GM19351 (cell line): ENCODE measurements at regions not wholly inside any gene's neighbourhood (a gene's known extent, or its start where the extent isn't known, plus 50 kb on each side); places are given as distances from the start of the nearest gene placed in this dataset.
"Not testable (repeated sequence)": the region's sequence is repeated elsewhere in the genome, so short reads cannot be mapped to it uniquely, and the experiment has no call there.

ENCODE experiments used
- ATAC-seq: cut with Tn5 transposase; IDR thresholded peaks from one replicate; pipeline ENCODE4 v1.9.1; 2021; ENCODE audit warnings: mild to moderate bottlenecking, moderate library complexity; ENCODE audit not compliant: unreplicated experiment

DNA sequence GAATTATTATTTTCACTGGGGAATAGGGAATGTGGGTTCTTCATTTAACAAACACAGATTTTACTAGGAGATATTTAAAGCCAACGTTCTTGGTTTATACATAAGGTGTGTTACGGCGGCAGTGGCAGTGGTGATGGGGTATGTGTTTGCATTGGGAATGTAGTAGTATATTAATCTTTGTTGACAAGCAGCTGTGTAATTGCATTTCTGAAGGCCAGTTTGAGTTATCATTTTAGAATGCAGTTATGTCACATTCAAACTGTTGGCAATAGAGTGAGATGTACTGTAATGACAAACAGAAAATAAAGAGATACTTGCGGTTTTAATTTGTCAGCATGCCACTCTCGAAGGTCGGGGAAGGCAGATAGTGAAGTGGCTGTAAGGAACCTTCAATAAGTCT, 628.6 kb upstream of the POM121L12 start:
- ATAC-seq, result no peak

DNA sequence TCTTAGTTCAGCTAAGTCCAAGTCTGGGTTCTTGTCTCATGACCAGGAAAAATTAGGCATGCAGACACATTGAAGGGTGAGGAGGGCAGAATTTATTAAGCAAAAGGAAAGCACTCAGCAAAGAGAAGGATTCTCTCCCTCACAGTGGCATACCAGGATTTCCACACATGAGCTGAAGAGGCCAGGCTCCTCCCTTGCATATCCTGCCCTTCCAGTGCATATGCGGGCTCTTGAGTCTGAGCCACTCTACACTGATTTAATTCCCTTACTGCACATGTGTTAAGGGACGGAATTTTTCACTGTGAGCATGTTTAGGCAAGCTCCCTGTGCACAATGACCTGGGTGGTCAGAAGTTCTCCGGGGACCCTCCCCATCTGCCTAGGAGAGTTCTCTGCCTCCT, 652.7 kb upstream of the POM121L12 start:
- ATAC-seq, result no peak

DNA sequence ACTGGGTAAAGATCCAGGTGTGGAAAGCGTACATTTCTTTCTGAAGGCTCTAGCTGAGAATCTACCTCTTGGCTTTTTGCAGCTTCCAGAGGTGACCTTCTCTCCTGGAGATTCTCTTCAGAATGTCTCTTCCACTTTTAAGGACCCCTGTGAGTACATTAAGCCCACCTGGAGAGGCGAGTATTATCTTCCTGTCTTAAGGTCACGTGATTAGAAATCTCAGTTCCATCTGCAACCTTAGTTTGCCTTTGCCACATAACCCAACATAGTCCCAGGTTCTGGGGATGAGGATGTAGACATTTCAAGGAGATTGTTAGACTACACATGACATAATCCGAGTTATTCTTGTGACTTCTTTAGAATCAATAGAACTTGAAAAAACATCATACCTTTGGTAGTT, 665.5 kb upstream of the POM121L12 start:
- no peak for ATAC-seq

DNA sequence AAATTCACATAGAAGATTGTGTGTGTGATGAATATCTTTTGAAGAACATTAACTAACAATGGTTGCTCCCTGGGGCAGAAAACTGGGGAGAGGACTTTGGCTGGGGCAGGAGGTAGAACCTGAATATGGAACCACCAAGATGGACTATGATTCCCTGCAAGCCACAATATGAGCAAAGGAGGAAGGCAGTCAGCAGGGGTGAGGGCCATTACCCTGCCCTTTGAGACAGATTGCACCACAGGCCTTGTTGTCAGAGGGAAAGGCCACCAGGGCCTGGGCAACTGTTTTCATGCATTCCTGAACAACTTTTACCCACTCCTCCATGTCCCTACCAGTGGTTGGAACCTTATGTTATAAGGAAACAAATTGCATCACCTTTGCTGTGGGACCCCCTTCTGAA, 670.1 kb upstream of the POM121L12 start:
- ATAC-seq, result no peak

DNA sequence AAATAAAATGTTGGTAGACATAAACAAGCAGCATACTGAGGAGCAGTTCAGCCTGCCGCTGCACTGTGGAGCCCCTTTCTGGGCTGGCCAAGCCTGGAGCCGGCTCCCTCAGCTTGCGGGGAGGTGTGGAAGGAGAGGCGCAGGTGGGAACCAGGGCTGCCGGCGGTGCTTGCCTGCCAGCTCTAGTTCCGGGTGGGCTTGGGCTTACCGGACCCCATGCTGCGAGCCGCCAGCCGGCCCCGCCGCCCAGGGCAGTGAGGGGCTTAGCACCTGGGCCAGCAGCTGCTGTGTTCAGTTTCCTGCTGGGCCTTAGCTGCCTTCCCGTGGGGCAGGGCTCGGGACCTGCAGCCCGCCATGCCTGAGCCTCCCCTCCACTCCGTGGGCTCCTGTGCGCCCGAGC, 672.9 kb upstream of the POM121L12 start:
- ATAC-seq, result no peak

DNA sequence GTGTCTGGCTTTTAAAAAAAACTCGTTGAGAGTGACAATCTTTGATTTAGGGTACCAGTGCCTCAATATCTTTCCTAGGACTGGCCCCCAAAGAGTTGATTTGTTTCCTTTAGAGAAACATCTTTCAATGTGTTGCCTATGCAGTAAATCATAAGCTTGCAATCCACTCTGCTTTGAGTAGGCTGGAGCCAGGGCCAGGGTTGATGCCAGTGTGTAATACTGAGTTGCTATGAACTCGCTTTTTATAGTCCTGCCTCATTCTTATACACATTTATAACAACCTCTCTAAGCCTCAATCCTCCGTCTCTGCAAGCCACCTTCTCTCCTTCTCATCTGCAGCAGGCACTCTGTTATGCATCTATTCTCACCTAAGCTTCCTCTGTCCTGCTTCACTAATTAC, 674.9 kb upstream of the POM121L12 start:
- ATAC-seq, result no peak

DNA sequence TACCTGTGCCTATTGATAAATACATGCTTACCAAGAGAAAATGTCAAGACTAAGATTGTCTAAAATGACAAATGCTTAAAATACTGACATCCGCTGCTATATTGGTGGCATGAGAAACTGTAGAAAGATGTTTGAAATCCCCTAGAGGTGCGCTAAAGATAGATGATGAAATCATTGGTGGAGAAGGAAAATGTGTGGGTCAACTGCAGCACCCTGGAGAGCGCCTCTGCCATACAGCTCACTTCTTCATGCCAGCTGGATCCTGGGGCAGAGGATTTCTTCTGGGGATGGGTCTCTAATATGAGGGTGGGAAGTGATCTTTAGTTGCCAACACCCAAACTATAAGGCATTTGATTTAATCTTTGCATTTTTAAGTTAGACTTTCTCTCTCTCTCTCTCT, 680.4 kb upstream of the POM121L12 start:
- no peak for ATAC-seq

DNA sequence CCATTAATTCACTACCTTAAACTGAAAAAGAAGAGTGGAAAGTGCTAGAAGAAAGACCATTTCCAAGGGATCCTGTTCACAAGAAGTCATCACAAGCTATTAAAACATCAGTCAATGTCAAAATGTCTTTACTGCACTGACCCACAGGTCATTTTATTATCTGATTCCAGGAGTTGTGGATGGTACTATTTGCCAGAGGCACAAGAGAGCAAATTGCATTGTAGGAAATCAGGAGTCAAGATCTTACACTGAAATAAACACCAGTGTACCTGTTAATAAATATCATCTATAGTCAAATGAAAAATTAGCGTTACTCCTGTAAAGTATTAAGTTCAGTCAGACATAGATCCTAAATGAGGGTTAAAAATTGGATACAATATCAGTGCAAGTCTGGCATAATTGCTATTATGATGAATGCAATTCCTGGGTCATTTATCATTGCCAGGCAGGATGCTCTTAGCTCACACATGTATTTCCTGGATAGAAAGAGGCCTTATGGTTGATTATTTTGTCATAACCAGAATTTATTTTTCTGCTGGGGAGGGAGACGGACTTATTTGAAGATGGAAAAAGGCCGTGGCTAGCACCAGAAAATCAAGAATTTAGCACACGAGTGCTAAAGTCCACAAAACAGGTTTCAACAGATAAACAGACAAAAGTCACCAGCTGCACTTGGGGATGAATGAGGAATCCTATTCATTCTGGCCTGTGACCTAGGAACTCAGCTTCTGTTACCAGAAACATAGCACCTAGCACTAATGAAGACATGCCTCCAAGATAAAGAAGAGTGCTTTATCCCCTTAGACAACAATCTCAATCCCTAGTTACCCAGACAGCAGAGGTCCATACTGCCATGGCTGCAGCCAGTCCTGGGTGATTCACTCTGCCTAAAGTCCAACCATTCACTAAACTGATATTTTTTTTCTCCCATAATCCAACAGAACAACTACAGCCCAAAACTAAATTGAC, 683.1 kb upstream of the POM121L12 start:
- no peak for ATAC-seq

DNA sequence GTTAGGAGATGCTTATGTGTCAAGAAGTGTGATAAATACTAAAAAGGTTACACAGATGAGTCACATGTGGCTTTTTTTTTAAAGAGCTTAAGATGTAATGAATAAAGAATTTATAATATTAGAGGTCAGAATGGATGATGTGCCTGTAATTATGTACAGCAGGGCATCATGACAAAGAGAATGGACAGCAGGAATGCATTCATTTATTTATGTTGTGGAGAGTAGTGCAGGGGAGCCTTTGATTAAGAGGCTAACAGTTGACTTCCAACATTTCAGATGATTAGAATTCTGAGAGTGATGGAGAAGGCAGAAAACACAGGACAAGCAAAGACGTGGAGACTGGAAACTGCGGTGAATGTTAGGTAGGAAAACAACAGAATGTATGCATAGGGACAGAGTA, 691.4 kb upstream of the POM121L12 start:
- no peak for ATAC-seq

DNA sequence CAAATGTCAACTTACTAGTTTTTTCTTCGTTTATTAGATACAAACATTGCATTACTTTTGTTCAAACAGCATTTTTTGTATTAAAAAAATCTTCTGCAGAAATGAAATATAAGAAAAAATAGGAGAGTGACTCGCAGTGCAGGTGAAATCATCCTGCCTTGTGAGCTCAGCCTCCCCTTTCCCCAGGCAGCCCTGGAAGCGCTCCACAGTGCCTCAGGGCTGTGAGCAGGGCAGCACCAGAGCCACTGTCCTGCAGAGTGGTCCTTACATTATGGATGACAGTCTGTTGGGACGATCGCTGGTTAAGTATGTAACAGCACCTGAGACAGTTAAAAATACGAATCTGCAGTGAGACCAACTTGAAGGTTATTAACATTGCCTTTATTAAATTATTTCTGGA, 695.4 kb upstream of the POM121L12 start:
- ATAC-seq, result no peak

DNA sequence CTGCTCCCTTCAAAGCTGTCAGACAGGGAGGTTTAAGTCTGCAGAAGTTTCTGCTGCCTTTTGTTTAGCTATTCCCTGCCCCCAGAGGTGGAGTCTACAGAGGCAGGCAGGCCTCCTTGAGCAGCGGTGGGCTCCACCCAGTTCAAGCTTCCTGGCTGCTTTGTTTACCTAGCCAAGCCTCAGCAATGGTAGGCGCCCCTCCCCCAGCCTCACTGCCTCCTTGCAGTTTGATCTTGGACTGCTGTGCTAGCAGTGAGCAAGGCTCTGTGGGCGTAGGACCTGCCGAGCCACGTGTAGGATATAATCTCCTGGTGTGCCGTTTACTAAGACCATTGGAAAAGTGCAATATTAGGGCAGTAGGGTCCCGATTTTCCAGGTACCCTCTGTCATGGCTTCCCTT, 707.1 kb upstream of the POM121L12 start:
- ATAC-seq, result not testable (repeated sequence)

DNA sequence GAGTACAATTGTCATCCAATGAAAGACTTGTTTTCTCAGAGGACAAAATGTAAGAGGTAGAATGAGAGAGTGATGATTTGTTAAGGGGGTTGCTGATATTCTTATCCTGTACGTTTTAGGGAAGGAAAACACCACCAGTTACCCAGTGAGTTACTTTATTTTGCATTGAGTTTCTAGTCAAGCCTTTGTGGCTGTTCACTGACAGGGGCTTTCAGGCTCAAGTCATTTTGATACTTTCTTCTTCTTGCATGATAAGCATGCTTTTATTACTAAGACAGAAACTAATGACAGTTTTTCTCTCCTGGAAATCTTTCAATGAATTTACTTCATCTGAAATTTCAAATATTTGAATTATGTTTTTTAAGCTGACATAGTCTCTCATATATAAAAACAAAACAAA, 710.2 kb upstream of the POM121L12 start:
- no peak for ATAC-seq

DNA sequence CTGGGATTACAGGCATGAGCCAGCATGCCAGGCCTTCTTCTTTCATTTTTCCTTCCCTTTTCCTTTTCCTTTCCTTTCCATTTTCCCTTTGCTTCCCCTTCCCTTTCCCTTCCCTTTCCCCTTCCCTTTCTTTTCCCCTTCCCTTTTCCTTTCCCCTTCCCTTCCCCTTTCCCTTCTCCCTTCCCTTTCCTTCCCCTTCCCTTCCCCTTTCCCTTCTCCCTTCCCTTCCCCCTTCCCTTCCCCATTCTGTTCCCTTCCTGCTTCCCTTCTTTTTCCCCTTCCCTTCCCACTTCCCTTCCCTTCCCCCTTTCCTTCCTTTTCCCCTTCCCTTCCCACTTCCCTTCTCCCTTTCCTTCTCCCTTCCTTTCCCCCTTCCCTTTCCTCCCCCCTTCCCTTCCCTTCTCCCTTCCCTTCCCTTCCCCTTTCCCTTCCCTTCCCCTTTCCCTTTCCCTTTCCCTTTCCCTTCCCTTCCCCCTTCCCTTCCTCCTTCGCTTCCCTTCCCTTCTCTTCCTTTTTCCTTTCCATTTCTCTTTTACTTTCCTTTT, 712.2 kb upstream of the POM121L12 start:
- no peak for ATAC-seq

DNA sequence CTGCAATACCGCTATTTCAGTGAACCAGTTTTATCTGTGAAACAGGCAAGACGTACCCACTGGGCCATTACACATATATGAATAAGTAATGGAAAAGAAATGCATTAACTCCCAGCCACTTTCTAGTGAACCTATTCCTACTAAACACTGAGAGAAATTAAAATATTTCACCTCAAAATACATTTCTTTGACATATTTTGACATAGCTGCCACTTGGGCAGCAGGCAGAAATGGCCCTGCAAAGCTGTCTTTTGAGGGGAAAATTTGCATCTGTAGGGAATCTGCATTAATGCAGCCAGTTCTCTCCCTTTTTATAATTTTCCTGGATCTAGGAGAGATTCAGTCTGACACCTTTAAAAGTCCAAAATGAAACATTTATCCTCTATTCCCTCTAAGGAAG, 714.8 kb upstream of the POM121L12 start:
- ATAC-seq, result no peak

DNA sequence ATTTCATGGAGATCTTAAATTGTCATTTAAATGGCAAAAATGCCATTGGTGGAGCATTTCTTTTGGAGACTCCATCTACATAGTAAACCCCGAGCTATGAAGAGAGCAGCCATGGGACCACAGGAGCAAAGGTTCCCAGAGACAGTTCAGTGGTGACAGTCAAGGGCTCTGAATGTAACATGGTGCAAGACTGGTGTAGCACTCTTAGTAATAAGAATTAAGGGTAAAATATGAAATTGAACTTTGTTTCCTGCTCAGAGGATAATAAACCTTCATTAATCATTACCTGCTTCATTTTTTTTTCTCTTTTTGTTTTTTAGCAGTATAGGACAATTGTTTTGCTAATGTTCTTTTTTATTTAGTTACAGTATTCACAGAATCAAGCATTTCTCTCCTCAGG, 717.5 kb upstream of the POM121L12 start:
- no peak for ATAC-seq

DNA sequence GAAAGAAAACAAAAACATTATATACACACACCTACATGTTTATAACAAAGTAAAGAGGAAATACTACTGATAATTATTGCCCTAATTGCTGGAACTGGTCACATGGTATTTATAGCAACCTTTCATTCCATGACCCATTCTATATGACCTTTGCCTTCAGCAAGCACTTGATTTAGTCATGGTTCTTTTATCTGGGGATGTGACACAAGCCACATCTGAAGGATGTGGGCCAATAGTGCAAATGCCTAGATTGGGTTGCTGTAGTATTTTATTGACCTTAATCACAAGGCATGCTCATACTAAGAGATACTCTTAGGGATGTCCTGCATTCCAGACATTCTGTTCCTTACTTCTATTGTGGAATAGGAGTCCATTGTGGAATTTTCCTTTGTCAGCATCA, 723.5 kb upstream of the POM121L12 start:
- no peak for ATAC-seq

DNA sequence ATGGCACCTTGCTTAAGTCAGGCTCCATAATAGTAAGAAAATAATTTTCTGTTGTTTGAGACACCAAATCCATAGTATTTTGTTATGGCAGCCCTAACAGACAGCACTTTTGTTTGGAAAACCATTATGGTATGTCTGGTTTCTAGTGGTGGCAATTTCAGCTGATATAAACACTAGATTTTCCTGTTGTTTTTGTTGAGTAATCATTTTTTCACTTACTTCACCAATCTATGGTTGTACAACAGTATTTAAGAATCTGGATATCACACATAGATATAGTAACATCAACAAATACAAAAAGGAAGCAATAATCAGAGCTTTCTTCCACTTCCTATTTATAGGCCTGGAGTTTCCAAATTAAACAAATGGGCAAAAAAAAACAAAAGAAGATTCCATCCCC, 725.8 kb upstream of the POM121L12 start:
- ATAC-seq, result no peak

DNA sequence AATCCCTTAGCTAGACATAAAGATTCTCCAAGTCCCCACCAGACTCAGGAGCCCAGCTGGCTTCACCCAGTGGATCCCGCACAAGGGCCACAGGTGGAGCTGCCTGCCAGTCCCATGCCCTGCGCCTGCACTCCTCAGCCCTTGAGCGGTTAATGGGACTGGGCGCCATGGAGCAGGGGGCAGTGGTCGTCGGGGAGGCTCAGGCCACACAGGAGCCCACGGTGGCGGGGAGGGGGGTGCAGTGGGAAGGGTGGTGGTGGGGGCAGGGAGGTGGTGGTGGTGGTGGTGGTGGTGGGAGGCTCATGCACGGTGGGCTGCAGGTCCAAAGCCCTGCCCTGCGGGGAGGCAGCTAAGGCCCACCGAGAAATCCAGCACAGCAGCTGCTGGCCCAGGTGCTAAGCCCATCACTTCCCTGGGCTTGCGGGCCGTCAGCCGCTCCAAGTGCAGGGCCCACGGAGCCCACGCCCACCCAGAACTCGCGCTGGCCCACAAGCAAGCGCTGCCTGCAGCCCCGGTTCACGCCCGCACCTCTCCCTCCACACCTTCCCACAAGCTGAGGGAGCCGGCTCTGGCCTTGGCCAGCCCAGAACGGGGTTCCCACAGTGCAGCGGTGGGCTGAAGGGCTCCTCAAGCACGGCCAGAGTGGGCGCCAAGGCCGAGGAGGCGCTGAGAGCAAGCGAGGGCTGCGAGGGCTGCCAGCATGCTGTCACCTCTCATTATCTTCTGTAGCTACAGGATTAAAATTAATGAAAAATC, 732.5 kb upstream of the POM121L12 start:
- no peak for ATAC-seq

DNA sequence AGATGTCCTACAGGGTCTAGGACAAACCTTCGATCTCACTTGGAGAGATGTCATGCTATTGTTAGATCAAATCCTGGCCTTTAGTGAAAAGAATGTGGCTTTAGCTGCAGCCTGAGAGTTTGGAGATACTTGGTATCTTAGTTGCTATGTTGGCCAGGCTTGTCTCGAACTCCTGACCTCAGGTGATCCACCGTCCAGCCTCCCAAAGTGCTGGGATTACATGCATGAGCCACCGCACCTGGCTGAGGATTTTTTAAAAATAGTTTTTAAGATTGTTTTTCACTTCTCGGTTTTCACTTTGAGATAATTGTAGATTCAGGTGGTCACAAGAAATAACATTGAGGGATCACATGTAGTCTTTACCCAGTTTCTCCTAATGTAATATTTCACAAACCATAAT, 738.3 kb upstream of the POM121L12 start:
- ATAC-seq, result no peak

DNA sequence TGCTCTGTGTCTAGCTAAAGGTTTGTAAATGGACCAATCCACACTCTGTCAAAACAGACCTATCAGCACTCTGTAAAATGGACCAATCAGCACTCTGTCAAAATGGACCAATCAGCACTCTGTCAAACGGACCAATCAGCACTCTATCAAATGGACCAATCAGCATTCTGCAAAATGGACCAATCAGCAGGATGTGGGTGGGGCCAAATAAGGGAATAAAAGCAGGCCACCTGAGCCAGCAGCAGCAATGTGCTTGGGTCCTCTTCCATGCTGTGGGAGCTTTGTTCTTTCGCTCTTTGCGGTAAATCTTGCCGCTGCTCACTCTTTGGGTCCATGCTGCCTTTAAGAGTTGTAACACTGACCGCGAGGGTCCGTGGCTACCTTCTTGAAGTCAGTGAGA, 740.5 kb upstream of the POM121L12 start:
- no peak for ATAC-seq

DNA sequence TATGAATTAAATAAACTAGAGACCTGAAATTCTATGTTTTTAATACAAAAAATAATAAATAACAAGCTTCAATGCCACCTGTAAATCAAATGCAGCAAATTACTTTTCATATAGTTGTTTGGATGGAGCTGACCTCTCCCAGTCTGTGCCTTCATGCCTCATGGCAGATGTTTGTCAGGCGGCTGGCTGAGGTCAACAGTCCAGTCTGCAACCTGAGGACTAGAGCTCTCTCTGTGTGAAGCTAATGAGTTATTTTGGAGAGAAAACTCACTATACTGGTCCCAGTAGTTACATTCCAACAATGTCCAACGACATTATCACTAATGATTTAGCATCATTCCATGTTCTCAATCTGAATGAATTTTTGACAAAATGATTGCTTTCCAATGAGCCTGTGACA, 746.2 kb upstream of the POM121L12 start:
- ATAC-seq, result no peak

DNA sequence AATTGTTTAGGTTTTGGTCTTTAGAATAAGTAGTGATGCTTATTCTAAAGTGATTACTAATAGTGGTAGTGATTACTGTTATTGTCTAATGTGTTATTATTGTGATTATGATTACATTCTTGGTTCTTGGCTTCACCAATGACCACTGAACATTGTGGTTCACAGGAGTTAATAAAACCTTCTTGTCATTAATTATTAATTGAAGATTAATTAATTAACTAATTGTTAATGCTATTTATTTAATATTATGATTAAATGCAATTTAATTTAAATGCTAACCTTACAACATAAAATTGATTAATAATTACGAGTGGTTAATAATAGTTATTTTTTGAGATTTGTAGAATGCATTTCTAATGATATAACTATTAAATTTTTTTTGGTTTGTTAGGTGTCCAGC, 747.7 kb upstream of the POM121L12 start:
- no peak for ATAC-seq
